Ishikawa (cell line): ENCODE measurements at regions not wholly inside any gene's neighbourhood (a gene's known extent, or its start where the extent isn't known, plus 50 kb on each side); places are given as distances from the start of the nearest gene placed in this dataset.

Experiments used
- CEBPB ChIP-seq: IDR thresholded peaks from 2 replicates; pipeline ENCODE4 v1.6.1; 2012
- CREB1 ChIP-seq: IDR thresholded peaks from 2 replicates; pipeline ENCODE4 v1.6.1; 2012; ENCODE audit warnings: low read depth
- EGR1 ChIP-seq: IDR thresholded peaks from 2 replicates; pipeline ENCODE4 v1.6.1; 2012
- EP300 ChIP-seq: IDR thresholded peaks from 2 replicates; pipeline ENCODE4 v1.6.1; 2012; ENCODE audit warnings: borderline replicate concordance
- FOXM1 ChIP-seq: IDR thresholded peaks from 2 replicates; pipeline ENCODE4 v1.6.1; 2012; ENCODE audit warnings: low read depth, borderline replicate concordance
- MAX ChIP-seq: IDR thresholded peaks from 2 replicates; pipeline ENCODE4 v1.6.1; 2012
- NFIC ChIP-seq: IDR thresholded peaks from 2 replicates; pipeline ENCODE4 v1.6.1; 2012
- RAD21 ChIP-seq: IDR thresholded peaks from 2 replicates; pipeline ENCODE4 v1.6.1; 2012; ENCODE audit warnings: low read depth
- REST ChIP-seq: IDR thresholded peaks from 2 replicates; pipeline ENCODE4 v1.6.1; 2012; ENCODE audit warnings: low read depth, mild to moderate bottlenecking
- TAF1 ChIP-seq: IDR thresholded peaks from 2 replicates; pipeline ENCODE4 v1.6.1; 2012; ENCODE audit warnings: low read depth, mild to moderate bottlenecking
- TCF12 ChIP-seq: IDR thresholded peaks from 2 replicates; pipeline ENCODE4 v1.6.1; 2012; ENCODE audit warnings: low read depth
- TEAD4 ChIP-seq: IDR thresholded peaks from 2 replicates; pipeline ENCODE4 v1.6.1; 2012
- USF1 ChIP-seq: IDR thresholded peaks from 2 replicates; pipeline ENCODE4 v1.6.1; 2012
- YY1 ChIP-seq: IDR thresholded peaks from 2 replicates; pipeline ENCODE4 v1.6.1; 2012; ENCODE audit warnings: low read depth
- ZBTB7A ChIP-seq: IDR thresholded peaks from 2 replicates; pipeline ENCODE4 v1.6.1; 2012; ENCODE audit warnings: low read depth

GRCh38 chr2:122564843-122565242 lies 809.4 kb downstream of the TSN start:
- TF ChIP-seq FOXM1 (no peak), EP300 (no peak), TEAD4 (no peak), REST (no peak), RAD21 (no peak), EGR1 (no peak), CEBPB (no peak), TAF1 (no peak), CREB1 (no peak), NFIC (no peak), YY1 (no peak)

- TF ChIP-seq RAD21 (no peak), REST (no peak), TAF1 (no peak), CEBPB (no peak), ZBTB7A (no peak), EGR1 (no peak)
Measured at GRCh38 chr2:122565364-122565763, 809.9 kb downstream of the TSN start.

GRCh38 chr2:122570641-122571040 lies 815.2 kb downstream of the TSN start:
- no peak for TF ChIP-seq FOXM1
- no peak for TF ChIP-seq CREB1
- no peak for TF ChIP-seq TAF1
- TF ChIP-seq ZBTB7A = no peak
- no peak for TF ChIP-seq REST
- TF ChIP-seq CEBPB = no peak
- TF ChIP-seq MAX = no peak

- no peak for TF ChIP-seq EP300
Measured at GRCh38 chr2:122575076-122575475, 819.6 kb downstream of the TSN start.

- no peak for TF ChIP-seq TEAD4
- TF ChIP-seq MAX = no peak
- no peak for TF ChIP-seq EP300
- TF ChIP-seq RAD21 = no peak
- no peak for TF ChIP-seq YY1
- TF ChIP-seq TAF1 = no peak
- TF ChIP-seq FOXM1 = no peak
Measured at GRCh38 chr2:122583159-122583917, 827.9 kb downstream of the TSN start.

- TF ChIP-seq USF1 (no peak), ZBTB7A (no peak), EGR1 (no peak), NFIC (no peak), REST (no peak), EP300 (no peak), FOXM1 (no peak), CREB1 (no peak), TCF12 (no peak), TEAD4 (no peak), RAD21 (no peak), TAF1 (no peak), CEBPB (no peak), MAX (no peak), YY1 (no peak)
Measured at GRCh38 chr2:122590524-122590923, 835.1 kb downstream of the TSN start.
